SH-SY5Y (cell line): ENCODE measurements at regions not wholly inside any gene's neighbourhood (a gene's known extent, or its start where the extent isn't known, plus 50 kb on each side); places are given as distances from the start of the nearest gene placed in this dataset.
A peak's percentile ranks its signal among the peaks of the same experiment; 100 is the strongest.

Source experiments
- GATA2 ChIP-seq: IDR thresholded peaks from 2 replicates; pipeline ENCODE4 v1.6.1; 2011; ENCODE audit warnings: mild to moderate bottlenecking, low read depth, low read length
- GATA3 ChIP-seq: IDR thresholded peaks from 2 replicates; pipeline ENCODE4 v1.6.1; 2011; ENCODE audit warnings: low read depth, mild to moderate bottlenecking, low read length, moderate library complexity

GRCh38 chr7:4409946-4410345, 272.1 kb upstream of the FOXK1 start:
- TF ChIP-seq GATA2 (no peak), GATA3 (no peak)

- TF ChIP-seq GATA3 (peak; percentile 65; the same call in 1 of the 2 replicates), GATA2 (peak; percentile 94)
Measured at GRCh38 chr7:4416396-4417056, 265.6 kb upstream of the FOXK1 start.

GRCh38 chr7:4428526-4428925, 253.6 kb upstream of the FOXK1 start:
- TF ChIP-seq GATA2, result no peak
- no peak for TF ChIP-seq GATA3

- TF ChIP-seq GATA3 (no peak), GATA2 (no peak)
Measured at GRCh38 chr7:4430227-4430626, 251.9 kb upstream of the FOXK1 start.

GRCh38 chr7:4434306-4434705, 247.8 kb upstream of the FOXK1 start:
- TF ChIP-seq GATA2 (no peak), GATA3 (no peak)

GRCh38 chr7:4436361-4436895, 245.7 kb upstream of the FOXK1 start:
- no peak for TF ChIP-seq GATA3
- TF ChIP-seq GATA2, result no peak

- TF ChIP-seq GATA2 (no peak), GATA3 (no peak)
Measured at GRCh38 chr7:4436936-4437335, 245.2 kb upstream of the FOXK1 start.

GRCh38 chr7:4437916-4438315, 244.2 kb upstream of the FOXK1 start:
- no peak for TF ChIP-seq GATA2
- no peak for TF ChIP-seq GATA3

- TF ChIP-seq GATA2 (no peak), GATA3 (peak; percentile 51; the same call in 1 of the 2 replicates)
Measured at GRCh38 chr7:4438723-4439245, 243.3 kb upstream of the FOXK1 start.

GRCh38 chr7:4439444-4439843, 242.7 kb upstream of the FOXK1 start:
- TF ChIP-seq GATA2, result no peak
- TF ChIP-seq GATA3, result no peak

GRCh38 chr7:4444106-4444505, 238.0 kb upstream of the FOXK1 start:
- TF ChIP-seq GATA3, result no peak
- no peak for TF ChIP-seq GATA2

- TF ChIP-seq GATA3 (no peak), GATA2 (no peak)
Measured at GRCh38 chr7:4445777-4446176, 236.3 kb upstream of the FOXK1 start.

- TF ChIP-seq GATA3 (no peak), GATA2 (no peak)
Measured at GRCh38 chr7:4449263-4449662, 232.8 kb upstream of the FOXK1 start.

GRCh38 chr7:4450483-4450882, 231.6 kb upstream of the FOXK1 start:
- TF ChIP-seq GATA3 (no peak), GATA2 (no peak)

GRCh38 chr7:4460597-4460996, 221.5 kb upstream of the FOXK1 start:
- TF ChIP-seq GATA2 (no peak), GATA3 (no peak)

- TF ChIP-seq GATA2, result no peak
- TF ChIP-seq GATA3, result no peak
Measured at GRCh38 chr7:4461531-4461930, 220.6 kb upstream of the FOXK1 start.

GRCh38 chr7:4468320-4469102, 213.6 kb upstream of the FOXK1 start:
- TF ChIP-seq GATA3, result no peak
- TF ChIP-seq GATA2, result no peak
